NCI-H2081 (cell line): ENCODE measurements at regions not wholly inside any gene's neighbourhood (a gene's known extent, or its start where the extent isn't known, plus 50 kb on each side); places are given as distances from the start of the nearest gene placed in this dataset.

Experiments used
- DNase-seq, 2 experiments: peaks; one replicate each; lab custom pipeline; 2025; lab: John Stamatoyannopoulos, UW

DNA sequence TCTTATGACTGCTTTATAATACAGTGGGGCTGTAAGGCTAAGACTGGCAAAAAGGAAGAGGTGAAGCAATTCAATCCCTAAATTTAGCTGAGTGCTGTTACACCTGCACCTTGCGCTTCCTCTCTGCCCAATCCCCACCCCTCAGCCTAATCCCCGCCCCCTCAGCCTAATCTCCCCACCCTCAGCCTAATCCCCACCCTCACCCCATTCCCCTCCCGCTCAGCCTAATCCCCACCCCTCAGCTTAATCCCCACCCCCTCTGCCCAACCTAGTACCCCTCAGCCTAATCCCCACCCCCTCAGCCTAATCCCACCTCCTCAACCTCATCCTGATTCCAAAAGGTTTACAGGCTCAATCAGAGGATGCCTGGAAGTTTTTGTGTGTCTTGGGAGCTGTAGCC, 155.5 kb downstream of the PMP22 start:
- no peak for DNase-seq

DNA sequence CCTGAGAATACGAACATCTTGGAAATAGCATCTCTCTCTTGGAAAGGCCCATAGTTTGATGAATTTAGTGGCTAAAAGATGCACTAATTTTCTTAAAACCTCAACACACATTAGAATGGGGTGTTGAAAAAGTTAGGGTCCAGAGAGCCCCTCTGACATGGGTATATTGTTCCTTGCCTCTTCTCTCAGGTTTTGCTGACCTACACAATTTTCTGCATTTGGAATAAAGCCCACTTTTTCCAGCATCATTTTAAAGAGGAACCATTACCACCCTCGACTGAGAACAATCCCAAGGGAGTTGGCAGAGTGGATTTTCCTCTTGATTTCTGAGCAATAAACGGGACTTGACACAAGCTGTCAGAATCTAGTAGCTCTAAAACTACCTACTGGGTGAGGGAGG, 156.1 kb downstream of the PMP22 start:
- no peak for DNase-seq

DNA sequence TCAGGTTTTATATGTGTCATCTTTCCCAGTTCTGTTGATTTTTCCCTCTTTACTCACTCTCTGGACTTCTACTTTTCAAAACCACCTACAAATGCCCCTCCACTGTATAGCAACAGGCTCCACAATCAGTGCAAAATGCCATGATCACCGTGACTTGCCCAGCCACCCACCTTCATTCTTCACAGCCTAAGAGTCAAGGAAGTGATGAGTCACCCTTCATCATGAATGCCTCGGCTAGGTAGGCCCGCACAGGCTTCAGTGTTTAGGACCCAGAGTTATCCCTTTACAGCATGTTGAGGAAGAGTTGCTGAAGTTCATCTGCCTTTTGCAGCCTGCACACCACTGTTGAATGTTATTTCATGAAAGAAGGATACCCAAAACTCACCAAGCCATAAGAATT, 158.6 kb downstream of the PMP22 start:
- DNase-seq, result no peak

DNA sequence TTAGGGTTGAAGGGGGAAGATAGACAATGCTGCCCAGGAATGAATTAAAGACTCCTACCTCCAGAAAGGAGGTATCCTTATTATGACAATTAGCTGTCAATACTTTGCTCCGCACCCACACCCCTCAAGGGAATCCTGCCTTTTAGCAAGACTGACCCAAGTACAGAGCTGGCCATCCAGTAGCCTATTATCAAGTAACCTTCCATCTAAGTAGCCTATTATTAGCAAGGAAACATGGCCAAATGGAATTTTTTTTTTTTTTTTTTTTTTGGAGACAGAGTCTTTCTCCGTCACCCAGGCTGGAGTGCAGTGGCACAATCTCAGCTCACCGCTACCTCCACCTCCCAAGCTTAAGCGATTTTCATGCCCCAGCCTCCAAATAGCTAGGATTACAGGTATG, 161.3 kb downstream of the PMP22 start:
- no peak for DNase-seq

DNA sequence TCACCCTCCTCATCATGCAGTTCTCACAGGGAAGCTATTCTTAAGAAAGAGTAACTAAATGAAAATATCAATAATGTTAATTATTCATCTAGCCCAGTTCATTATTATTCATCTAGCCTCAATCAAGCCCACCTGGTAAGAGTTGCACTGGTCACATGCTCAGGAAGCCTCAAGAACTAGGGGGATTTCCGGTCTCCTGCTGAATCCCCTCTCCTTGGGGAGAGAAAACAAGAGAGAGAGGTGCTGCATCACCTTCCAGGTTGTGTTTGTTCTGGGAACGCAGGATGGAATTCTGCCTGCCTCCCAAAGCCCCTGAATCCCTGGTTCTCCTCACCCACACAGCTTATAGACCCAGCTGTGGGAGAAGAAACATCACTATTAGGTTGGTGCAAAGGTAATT, 164.0 kb downstream of the PMP22 start:
- no peak for DNase-seq

DNA sequence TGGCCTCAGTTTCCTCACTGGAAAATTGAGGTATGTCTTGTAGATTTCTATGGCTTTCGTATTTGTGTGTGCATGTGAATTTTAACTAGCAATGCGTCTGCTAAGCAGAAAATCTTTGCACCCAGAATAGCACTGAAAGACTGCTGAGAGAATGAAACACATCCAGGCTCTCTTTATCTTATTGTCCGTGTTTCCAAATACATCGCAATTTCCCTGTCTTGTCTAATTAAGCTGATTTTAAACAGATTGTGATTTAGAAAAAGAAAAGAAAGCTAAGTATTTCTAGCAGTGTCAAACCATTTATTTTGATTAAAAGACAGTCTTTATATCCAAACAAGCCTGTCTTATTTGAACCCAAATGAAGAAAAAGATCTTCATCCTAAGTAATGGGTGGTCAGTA, 168.6 kb downstream of the PMP22 start:
- no peak for DNase-seq

DNA sequence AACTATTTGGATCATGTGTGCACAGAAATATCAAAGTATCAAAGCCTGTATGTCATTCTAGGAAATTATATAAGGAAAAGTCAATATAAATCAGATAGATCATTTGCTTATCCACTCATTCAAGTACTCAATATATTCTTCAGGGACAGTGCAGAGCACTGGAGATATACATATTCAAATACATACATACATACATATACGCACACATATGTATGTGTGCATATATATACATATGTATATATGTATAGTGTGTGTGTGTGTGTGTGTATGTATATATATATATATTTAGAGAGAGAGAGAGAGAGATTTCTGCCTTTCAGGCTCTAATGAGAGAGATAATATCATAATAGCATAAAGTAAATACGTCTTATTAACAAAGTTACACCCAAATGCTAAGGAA, 169.2 kb downstream of the PMP22 start:
- no peak for DNase-seq

DNA sequence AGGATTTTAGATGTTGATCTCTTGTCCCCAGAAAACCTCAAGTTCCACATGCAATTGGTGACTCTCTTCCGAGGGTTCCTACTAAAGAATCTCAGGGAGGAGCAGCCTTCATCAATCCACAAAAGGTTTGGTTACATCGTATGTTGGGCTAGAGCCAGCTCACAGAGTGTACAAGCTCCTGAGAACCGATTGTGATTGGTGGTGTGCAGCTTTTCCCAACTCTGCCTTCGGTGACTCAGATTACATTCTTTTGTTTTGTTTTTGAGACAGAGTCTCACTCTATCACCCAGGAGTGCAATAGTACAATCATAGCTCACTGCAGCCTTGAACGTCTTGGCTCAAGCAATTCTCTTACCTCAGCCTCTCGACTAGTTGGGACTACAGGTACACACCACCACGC, 172.4 kb downstream of the PMP22 start:
- DNase-seq, result no peak

DNA sequence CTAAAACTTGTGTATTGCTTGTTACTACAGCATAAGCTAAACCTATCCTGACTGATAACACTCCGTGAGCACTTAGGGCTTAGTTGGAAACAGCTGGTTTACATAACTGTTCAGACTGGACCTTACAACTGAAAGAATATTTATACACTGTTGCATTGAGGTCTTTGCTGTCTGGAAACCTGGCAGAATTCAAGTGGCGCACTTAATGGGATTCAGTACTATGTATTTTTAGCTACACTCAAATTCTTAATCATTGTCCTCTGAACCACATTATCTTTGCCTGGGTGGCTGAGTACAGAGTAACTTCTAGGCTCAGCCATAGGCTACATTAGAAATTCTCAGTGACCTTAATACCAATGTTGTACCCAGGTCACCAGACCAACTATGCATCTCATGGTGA, 172.9 kb downstream of the PMP22 start:
- DNase-seq, result no peak

DNA sequence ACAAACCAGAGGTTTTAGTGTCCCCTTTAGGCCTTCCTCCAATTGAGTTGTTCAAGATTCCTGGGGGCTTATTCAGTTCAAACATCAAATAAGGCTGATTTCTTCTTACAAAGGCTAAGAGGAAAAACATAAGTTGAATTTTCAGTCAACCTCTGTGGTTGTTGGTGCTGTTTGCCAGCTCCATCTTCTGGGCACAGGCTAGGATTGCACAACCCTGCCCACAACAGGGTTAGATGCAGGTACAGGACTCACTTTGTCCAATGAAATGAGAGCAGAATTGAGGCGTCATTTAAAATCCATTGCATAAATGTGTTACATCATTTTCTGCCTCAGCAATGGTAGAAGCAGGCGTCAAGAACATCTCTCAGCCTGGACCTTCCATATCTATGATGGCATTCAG, 173.3 kb downstream of the PMP22 start:
- no peak for DNase-seq

DNA sequence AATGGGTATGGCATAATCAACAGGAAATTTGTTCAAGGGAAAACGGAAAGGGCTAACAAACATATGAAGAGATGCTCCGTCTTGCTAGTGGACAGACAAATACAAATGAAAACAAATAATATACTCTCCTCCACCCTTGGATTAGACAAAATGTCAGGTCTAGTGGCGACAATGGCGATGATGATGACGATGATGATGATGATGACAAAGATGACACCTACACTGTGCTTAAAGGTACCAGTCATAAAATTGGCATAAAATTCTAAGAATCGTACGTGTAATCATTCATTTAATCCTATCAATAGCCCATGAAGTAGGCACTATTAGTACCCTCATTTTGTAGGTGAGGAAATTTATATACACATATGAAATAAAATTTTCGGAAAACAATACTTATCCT, 174.6 kb downstream of the PMP22 start:
- no peak for DNase-seq

DNA sequence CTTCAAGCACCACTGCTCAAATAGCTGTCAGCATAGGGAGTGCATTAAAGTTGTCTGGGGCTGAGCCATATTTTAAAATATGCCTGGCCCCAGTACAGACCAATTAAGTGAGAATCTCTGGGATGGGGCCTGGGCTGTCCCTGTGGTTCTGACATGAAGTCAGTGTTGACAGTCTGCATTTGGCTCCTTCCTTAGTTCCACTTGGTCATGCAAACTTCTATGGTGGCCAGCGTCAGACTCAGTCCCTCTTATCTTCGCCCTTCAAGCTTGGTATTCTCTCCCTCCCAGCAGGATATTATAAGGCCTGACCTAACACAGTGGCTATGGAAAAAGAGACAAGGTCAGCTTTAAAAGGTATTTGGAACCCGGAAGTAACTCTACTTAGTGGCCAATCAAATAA, 177.2 kb downstream of the PMP22 start:
- DNase-seq, result no peak

DNA sequence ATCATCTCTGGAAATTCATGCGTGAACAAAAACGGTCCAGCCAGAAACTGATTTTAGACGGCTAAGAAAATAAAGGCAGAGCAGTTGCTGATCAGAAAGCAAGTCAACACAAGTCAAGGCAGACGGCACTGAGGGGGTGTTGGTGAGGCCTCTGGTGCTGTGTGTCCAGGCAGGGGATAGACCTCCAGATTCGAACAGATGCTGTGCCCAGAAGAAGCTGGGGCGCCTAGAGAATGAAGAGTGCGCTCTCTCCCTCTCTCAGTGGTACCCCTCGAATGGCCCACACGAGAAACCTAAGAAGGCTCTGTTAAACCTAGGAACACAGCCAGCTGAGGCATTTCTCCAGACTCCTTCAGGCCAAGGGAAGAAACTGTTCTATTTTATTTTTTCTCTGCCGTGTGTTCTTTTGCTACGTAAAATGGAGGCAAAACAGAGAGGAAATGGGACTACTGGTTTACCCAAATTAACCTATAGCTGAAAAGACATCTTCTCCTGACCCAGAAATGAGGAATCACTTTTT, 178.3 kb downstream of the PMP22 start:
- no peak for DNase-seq

DNA sequence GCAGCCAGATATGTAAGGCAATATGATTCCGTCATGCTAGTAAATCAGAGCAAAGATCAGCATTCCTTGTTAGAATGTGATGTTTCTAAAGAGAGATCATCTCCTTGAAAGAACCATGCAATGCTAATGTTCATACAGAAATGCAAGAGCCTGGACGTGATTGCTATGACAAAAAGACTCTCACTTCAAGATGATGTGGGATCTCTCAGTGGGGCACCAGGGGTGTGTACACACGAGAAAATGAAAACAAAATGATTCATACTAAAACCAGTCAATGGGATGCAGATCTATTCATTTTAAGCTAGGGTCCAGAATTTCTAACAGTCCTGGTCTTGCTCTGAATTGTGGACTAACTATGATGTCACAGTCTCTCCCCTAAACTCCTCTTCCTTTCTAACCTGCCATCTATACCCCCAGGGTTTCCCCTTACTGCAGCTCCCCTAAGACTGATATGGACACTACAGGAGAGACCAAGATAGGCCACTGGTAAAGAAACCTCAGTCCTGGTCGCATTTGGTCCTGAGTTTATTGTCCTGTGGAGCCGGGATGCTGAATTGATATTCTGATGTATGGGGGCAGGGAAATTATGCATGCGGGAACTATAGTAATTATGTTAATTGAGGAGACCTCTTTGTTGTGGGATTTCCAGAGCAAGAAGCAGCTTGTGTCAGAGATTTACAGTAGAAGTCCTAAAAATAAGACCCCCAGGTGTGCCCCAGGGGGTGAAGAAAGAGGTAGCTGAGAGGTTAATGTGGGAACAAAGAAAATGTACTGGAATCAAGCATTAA, 179.0 kb downstream of the PMP22 start:
- no peak for DNase-seq

DNA sequence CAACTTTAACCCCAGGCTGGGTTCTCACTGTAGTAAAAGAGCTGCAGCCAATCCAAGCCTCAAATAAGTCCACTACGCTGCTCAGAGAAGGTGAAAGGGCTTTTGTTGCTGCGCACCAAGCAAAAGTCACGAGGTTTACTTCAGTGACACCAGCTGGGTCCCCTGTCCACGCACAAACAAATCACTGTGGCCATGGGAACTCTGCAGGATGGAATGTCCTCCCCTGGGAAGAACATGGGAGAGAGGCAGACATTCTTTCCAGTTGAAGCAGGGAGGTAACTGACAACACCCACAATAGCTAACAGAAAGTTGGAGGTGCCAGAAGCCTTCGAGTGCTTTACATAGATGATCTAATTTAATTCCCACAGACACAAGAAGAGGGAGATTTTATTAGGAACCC, 181.9 kb downstream of the PMP22 start:
- DNase-seq, result no peak

DNA sequence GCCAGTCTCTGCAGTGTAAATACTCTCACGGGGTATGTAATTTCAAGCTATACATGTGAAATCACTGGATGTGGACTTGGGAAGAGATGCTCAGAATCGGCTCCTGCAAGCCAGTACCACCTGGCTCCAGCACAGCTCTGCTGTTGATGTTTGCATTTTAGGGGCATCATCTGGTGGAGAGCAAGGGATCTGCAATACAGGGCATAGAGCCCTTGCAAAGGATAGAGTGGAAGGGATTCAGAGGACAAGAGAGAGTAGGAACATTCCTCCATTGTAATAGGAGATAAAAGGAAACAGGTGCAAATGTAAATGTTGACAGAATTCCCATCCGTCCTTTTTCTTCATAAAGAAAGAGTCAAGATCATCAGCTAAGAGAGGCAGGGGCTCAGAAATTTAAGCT, 184.1 kb downstream of the PMP22 start:
- no peak for DNase-seq

DNA sequence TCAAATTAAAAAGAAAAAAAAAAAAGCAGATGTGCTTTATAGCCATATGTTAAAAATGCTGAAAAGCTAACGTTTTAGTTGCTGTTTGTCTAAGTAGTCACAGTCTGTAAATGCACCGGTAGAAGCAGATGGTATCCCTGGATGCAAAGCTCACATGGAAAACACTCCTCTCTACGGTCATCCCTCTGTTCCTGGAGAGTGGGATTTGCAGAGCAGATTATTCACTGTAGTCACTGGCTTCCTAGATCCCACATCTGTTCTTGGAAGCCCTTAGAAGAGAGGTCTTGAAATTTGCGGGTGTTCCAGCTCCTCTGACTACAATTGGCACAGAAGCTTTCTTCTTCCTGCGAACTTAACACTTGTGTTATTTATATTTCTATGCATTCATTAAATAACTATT, 186.6 kb downstream of the PMP22 start:
- DNase-seq, result no peak

DNA sequence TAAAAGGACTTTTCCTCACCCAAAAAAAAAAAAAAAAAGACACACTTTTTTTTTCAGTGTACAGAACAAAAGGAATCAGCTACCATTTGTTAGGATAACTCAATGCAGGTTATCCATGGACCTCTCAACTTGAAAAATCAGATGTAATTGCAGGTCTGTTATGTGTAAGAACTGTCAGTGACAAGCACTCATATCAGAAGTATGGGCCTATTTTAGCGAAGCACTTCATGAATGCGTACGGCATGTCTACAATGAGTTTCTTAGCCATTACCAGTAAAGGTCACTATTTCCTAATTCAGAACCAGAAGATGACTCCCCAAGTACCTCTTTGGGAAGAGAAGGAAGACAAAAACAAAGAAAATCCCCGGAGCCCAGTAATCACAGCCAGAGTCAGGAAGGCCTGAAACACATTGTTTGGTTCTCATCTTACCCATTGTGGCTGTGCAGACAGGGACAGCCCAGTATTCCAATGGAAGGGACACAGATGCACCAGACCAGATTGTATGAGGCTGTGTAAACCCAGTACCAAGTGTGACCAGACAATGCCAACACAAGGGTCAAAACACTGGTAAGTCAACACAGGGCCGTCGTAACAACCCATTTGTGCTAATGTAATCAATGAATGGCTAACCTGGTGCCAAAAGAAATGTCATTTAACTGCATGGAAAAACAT, 188.0 kb downstream of the PMP22 start:
- DNase-seq, result no peak

DNA sequence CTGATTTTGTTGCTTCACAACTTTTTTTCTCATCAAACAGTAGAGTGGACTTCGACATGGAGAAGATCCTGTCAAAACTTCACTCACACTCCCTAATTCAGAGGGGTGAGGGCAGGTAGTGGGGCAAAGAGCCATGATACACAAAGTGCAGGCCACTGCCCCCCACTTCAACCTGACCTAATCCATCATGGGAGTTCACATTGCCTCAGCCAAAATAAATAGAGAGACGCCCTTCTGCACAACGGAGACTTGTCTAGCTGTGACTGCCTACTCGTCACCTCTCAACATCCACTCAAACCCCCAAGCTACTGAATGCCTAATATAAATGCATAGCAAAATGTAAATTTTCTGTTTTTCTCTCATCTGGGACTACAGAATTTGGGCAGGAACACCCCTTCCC, 213.2 kb downstream of the PMP22 start:
- DNase-seq, result no peak

DNA sequence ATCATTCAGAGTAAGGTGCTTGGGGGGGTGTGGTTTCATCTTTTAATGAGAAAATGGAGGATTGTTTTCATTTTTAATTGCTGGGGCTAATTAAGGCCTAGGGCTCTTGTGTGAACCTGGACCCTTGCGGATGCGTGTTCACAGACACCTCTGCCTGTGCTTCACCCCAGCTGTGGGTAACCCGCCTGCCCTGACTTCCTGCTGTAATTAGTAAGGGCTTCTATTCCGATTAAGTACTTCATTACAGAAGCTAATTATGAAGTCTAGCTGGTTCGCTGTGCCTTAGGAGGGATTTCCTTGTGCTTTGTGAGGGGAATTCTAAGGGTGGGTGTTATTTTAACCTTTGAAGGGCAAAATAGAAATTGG, 215.3 kb downstream of the PMP22 start:
- no peak for DNase-seq

DNA sequence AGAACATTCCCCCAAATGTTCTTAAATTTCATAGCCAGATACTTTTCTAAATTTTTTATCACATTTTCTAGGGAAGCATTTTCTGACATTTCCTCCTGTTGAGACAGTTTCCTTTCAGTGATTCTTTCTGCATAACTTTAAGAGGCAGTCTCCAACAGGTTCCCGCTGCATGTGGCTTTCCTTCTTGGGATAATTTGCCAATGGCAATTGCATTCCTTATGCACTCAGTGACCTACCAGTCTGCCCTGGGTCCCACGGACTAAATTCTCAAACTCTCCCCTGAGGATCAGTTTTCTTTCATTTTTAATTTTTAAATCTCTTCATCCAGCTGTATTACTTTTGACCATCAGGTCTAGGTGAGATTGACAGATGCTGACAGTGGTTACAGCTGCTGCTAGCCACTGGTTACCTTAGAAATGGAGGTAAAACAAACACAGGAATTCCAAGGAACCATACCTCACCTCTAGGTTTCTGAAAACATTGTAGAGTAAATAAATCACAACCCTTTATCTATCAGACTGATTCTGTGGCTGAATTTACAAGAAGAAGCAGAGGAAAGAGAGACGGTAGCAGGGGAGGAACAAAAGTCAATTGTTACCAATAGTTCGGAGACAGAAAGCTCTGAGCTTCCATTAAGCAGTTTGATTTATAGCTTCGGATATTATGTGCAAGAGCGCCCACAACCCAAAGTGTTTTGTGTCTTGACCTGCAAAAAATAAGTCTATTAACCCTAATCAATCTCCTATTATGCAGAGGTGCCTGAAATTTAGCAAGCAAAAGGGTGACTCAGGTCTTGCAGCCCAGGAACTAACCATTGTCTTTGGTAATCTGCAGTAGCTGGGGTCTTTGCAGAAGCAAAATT, 216.0 kb downstream of the PMP22 start:
- DNase-seq, result no peak

DNA sequence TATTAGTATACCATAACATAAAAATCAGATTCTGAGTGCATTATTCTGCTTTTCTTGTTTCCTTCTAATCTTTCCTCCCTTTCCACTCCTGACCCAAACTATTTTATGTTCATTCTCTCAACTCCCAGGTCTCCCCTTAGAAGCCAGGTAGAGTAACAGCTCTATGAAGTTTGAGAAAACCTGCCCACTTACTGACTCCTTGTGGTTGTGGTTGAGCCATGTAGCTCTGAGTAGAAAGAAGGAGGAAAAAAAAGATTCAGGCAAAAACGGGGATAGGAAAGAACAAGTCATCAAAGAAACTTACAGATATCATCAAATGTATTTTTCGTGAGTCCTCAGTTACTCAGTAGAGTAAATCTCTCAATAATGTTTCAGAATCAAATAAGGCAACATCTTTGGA, 216.7 kb downstream of the PMP22 start:
- no peak for DNase-seq

DNA sequence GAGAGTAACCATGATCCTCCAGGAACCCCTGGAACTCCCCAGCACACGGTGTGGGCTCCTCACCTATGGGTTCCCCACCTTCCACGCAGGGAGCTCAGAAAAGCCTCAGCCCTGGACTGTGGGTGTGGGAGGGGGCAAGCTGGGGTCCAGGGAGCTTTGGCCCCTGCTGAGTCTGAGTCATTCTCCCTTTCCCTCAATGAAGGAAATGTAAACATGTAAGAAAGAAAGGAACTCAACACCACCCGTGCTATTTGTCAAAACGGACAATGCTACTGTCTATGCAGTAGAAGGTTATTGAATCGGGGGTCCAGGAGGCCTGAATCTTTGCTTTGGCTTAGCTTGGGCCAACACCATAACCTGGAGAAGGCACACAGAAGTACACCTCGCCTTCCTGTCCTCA, 222.8 kb downstream of the PMP22 start:
- DNase-seq, result no peak
